NCI-H146 treated with DMSO at 0.1 percent for 48 hours (cell line): ENCODE measurements at regions not wholly inside any gene's neighbourhood (a gene's known extent, or its start where the extent isn't known, plus 50 kb on each side); places are given as distances from the start of the nearest gene placed in this dataset.

Source experiments
- DNase-seq: peaks from one replicate; lab custom pipeline; 2025; ENCODE audit not compliant: unreplicated experiment; lab: John Stamatoyannopoulos, UW

DNA sequence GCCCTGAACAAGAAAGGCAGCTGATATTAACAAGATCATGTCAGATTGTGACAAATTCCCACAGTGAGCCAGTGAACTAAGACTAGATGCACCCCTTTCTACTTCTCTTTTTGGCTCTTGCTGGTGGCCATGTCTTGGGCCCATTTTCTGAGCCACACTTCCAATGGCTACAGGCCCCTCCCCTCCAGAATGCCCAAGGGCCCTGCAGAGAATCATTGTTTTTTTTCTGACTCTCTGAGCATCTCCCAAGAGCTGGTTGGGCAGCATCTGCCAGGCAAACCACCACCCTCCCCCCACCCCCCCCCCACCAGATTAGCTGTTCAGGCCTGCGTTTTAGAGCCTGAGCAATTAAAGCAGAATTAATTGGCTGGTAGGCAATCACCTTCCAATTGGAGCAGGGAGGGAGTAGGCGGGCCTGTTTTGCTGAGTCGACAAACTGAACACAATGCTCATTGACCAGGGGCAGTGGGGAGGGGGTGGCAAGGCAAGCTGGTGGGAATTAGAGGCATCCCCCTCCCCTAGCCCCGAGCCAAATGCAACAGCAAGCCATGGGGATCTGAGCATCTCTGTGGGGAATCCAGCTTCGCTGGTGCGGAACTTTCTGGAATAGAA is 541.4 kb downstream of the MN1 start:
- DNase-seq = no peak

DNA sequence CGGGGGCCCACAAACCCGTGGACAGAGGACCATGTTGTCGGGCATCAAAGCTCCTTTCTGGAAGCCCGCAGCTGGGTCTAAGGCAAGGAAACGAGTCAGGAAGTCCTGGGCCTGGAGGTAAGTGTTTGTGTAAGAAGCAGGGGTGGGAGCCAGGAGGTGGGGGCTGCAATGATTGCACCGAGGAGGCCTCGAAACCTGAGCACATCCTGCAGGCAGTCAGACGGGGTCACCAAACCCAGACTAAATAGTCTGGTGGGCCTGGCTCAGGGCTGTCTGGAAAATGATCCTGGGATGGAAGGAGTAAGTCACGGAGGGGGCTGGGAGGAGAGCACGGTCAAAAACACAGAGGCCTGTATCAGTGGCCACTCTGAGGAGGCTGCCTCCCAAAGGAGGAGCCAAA is 539.2 kb downstream of the MN1 start:
- no peak for DNase-seq

DNA sequence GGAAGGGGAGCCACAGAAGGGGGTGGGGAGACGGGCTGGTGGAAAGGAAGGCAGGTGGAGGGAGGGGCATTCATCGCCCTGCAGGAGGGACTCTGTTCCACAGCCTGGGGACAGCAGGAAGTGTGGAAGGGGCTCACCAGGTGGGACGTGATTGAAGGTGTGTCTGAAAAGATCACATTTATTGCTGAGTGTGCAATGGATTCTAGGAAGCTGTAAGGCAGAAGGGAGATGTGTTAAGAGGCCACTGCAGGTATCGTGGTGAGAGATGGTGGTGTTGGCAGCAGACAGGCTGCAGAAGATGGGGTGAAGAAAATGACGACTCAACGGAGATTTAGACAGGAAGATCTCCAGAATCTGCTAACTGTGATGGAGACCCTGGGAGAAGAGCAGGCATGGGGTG is 537.4 kb downstream of the MN1 start:
- no peak for DNase-seq

DNA sequence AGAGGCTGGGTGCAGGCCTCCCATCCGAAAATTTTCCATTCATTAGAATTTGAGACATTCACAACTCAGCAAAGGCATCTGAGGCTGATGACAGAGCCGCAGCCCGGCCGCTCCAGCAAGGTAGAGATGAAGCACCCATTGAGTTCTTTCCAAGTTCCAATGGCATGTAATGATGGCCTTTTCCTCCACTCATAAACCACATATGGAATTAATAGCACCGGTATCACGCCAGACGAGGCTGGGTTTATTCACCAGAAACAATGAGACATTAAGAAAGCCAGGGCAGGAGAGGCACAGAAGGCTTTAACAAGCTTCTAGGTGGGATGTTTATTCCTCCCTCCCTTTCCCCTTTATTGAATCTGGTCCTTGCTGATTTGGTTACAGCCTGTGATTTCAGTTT is 534.4 kb downstream of the MN1 start:
- no peak for DNase-seq

DNA sequence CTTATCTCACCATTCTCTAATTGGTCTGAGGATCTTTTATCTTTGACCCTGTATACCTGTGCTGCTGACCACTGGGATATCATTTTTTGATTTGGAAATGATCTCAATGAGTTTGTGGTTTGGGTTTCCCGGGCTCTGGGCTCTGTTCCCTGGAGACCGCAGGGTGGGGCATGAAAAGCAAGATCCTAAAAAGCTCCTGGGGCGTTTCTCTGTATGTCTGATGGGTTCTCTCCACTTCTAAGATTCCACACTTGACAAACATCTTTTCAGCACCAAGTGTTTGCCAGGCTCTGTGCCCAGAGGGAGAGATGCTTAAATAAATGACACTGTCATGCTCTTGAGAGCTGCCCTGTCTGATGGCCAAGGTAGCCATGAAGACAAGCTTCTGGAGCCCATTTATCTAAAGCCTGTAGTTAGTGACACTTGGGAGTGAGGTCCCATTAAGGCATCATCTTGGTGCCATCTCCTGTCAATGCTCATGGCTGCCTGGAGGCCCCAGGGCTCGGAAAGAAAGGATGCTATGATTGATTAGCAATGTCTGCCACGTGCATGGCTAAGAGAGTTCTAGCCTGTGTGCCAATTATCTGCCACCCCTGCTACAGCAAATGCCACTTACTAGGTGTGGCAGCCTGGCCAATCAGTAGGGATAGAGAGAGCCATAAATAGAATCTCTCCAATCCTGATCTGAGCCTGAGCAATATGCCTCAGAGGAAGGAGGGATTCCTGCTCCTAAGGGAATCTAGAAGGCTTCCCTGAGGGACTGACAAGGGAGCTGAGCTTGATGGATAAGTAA is 531.6 kb downstream of the MN1 start:
- DNase-seq = no peak

DNA sequence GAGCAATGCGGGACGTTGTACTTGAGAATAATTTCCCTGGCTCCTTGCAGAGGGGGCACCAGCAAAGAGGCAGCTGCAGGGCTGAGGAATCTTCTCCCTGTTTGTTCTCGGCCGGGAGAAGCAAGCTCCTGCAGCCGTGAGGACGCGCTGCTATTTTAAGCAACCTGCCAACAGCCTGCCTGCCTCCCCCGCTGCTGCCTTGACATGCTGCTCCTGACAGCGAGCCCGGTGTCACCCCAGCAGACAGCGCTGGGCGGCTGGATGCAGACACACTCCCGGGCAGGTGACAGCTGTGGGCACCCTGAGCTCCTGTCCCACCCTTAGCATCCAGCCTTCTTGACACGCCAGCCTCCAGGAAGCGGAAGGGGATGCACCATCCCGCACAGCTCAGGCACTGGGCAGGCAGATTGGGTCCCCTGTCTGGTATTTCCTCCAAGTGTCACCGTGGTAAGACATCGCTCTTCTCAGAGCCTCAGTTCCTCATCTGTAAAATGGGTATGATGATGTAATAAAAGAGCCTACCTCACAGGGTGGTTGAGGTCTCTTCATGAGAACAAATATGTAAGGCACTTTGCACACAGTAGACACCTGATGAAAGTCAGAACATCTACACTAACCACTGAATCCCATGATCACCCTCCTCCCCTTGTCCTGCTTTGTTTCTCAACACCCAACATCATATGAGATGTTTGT is 530.6 kb downstream of the MN1 start:
- DNase-seq = no peak

DNA sequence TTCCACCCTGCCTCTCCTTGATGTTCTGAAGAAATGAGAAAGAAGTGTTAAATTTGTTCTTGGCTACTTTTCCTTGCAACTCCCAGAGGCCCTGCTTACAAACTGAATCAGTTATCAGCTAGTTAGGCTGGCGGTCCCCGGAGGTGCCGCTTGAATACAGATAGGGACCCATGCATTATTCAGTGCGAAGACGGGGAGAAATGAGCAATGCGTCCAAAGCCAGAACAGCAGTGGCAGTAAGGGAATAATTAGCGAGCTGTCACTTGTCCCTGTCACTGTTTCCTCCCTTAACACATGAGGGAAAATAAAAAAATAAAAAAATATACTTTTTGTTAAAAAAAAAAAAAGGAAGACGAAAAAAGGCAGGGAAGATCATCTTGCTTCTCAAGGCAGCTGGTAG is 528.1 kb downstream of the MN1 start:
- no peak for DNase-seq

DNA sequence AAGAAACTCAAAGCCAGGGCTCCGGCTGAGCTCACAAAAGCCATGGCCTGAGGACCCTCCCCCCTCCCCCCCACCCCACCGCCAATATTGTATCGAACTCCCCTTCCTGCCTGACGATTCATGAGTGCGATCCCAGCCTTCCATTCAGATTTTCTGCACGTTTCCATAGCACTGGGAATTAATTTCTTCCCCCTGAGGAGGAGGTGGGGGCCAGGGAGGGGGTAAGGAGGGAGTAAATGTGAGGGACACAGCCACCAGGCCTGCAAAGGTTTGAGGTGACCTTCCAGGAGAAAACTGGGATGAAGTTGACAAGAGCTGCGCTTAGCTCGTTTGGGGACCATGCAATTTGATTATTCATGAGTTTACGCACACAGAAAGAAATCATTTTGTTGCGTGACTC is 527.7 kb downstream of the MN1 start:
- no peak for DNase-seq

DNA sequence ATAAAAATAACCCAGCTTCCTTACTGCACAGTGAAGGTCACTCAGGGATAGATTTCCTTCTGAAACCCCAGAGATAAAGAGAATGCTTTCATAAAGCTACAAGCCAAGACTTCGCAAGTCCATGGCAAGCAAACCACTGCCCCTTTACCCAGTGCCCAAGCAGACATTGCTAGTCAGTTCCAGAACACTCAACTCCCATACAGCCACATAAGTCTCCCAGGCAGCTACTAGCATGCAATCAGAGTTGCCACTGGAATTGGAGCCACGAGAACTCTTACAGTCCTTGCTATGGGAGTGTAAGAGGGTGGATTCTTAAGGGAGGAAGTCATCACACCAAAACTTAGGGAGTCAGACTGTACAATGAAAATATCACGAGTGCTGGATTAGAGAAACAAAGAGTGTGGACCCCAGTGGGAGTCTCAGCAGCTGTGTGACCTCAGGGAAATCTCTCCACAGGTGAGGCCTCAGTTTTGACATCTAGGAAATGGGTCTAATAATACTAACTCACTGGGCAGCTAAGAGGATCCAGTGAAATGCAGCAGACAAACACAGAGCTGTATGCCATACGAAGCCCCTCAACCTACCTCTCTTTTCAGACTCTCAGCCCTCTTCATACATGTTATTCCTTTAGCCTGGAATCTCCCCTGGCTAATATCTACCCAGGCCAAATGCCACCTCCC is 526.6 kb downstream of the MN1 start:
- DNase-seq = no peak

DNA sequence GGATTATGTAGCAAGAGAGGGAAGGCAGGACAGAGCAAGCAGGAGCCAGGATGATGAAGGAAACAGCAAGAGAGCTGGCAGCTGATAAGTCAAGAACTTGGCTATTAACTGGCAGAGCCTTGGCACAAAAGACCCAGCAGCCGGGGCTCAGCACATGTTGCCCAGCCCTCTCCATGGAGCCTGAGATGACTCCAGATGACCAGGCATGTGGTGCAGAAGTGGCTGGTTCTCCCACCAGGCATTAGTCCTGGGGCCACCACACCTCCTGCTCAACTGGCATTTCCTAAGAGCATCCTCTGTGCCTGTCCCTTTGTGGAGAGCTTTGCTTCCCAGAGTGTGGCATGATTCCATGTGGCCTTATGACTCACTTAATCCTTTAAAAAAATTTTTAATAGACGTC is 522.6 kb downstream of the MN1 start:
- no peak for DNase-seq

DNA sequence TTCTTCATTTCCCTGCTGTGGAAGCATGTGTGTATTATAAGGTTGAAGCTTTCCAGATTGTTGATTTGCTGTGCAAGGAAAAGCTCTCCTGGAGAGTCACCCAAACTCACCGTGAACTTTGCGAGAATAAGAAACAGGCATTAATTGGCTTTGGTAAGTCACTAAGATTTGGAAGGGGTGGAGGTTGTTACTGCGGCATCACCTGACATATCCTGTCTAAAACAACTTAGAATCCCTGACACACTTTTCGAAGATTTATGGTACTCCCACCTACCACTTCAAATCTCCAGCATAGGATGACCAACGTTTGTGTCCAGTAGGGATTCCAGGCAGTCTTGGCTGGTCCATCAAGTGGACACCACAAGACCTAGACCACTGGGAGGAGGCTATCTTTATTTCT is 518.3 kb downstream of the MN1 start:
- no peak for DNase-seq

DNA sequence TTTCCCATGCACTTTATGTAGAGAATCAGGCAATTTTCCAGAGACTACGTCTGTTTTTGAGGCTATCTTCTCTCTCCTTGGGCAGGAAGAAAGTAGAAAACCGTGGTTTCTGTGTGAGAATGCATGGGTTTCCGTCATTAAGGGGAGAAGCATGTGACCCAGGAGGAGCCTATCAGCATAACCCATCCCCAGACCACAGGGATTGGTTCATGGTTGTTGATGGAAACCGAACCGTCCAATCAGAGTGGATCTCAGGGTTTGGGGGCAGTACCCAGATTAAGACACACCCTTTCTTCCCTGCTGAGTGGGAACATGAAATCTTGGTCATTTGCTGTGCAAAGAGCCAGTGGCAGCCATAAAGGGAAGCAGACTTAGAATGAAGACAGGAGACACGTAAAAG is 517.8 kb downstream of the MN1 start:
- DNase-seq = no peak

DNA sequence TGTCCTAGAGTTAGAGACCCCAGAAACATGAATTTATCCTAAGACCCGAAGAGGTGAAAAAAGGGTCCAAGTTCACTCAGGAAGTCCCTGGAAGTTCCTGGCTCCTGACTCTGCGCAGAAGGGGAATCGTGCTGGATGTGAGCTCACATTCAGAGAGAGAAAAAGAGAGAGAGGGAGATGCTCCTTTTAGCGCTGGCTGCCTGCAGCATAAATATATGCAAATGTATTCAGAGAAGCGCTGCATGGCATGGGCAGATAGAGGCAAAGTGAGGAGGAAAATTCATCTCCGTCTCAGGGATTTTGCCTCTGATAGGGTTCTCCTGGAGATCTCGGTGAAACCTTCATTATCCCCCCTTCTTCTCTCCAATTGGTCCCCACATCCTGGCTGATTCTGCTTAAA is 517.2 kb downstream of the MN1 start:
- no peak for DNase-seq

DNA sequence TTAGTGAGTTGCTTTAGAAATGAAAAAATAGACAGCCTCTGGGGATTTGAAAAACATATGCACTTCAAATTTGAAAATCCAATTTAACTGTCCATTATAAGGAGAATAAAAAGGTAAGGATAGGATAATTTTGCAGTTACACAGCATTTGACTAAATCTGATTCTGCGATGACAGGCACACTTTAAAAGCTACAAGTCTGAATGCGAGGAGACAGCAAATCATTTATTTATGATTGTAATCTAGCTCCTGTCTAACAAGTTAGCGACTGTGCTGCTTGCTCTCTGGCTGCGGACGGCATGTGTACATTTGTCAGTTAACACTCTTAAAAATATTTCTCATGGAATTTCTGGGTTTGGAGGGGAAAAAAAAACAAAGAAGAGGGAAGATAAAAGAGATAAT is 514.8 kb downstream of the MN1 start:
- DNase-seq = no peak

DNA sequence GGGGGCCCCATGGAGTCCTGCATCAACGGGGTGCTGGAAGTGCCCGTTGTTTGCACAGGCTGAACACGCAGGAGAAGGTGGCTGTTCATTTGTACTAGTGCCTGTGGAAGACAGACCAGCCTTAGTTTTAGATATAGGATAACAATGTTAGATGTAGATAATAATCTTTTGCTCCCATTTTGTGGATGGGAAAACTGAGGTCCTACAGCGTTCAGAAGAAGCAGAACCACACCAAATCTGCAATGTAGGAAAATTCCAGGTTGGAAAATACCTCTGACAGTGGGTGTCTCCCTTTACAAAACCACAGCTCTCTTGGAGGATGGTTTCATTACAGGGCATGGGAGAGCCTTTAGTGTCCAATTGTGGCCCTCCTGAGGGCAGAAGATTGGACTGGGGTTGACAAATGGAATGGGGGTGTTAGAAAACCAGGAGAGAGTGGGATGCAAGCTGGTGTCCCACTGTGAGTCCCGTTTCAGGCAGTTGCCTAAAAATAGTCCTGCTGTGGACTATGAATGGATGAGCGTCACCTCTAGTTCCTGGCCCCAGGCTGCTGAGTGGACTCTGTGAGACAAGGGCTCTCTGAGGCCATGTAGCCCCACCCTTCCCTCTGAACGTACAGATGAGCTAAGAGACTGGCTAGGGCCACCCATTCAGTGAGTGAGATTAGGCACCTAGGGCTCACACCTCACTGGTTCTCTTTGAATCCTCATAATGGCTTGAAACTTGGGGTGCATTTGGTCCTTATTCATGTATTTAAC is 508.8 kb downstream of the MN1 start:
- DNase-seq = no peak

DNA sequence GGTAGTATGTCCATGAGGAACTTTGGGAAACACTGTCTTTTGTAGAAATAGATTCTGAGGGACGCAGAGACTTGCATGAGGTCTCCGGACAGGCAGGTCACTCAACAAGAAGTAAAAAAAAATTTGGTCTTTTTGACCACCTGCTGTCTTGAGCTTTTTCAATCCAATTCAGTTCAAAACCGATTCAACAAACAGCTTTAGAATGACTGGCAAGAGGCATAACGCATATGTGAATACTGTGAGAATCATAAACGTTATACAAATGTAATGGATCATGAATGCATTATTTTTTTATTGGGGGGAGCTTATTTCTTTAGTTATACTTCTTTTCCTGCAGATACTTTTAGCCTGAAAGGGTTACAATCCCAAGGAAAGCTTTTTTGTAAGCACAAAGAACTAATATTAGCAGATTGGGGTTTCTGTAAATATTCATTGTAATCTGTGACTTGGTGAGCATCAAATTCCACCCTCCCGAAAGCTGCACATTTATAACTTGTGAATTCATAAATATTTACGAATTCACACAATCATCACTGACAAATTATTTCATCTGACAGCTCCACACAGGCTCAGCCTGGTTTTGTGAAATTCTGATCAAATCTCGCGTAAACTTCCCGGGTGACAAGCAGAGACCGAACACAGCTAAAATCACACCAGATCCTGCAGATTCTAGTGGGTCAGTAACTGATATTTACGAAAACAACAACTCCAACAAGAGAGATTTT is 507.7 kb downstream of the MN1 start:
- no peak for DNase-seq

DNA sequence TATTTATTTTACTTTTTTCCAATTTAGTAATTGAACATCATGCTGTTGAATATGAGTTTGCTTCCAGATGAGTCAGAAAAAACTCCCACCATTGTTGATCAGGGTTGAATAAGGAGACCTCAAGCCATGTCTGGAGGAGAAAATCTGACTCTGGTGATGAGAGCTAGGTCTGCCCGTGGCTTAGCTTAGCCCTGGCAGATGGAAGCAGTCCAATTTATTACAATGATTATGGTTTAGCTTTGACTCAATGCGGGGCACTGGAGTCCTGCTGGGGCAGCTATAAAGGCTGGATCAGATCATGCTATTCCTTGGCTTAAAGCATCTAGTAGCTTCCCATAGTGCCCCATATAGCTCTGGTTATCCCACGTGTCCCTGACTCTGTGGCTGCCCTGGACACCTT is 506.5 kb downstream of the MN1 start:
- no peak for DNase-seq

DNA sequence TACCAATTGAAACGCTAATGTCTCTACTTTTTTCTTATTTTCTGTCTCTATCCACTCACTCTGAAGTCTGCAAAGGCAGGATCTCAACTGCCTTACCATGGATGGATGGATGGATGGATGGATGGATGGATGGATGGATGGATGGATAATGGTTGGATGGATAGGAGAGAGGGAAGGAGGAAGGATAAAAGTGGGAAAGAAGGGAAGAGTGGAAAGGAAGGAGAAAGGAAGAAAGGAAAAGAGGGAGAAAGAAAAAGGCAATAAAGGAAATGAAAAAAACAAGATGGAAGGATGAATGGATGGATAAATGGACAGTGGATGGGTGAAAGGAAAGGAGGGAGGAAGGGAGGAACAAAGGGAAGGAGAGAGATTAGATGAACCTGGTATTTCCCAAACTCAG is 506.0 kb downstream of the MN1 start:
- DNase-seq = no peak

DNA sequence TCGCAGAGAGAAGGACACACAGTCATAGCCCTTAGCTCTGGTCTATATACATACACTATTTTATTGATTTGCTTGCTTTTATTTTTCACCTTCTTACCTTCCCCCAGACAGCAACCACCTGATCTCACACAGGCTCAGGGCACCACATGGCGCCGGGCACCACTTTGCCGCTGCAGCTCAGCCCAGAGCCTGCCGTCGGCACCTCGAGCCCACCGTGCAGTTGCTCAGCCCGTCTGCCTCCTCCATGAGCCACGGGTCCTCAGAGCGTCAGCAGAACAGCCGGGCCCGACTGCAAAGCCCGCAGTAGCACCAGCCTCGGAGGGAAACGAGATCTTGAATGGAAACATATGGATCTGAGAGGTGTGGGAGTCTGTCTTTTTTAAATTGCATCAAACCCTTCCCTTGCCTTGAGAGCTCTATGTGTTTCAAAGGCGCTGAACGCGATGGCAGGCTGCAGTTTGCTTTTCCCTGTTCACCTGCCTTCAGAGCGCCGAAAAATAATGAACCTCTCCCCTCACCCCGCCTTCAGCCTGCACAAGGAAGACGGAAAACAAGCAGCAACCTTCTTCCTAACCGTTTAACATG is 505.4 kb downstream of the MN1 start:
- DNase-seq = no peak

DNA sequence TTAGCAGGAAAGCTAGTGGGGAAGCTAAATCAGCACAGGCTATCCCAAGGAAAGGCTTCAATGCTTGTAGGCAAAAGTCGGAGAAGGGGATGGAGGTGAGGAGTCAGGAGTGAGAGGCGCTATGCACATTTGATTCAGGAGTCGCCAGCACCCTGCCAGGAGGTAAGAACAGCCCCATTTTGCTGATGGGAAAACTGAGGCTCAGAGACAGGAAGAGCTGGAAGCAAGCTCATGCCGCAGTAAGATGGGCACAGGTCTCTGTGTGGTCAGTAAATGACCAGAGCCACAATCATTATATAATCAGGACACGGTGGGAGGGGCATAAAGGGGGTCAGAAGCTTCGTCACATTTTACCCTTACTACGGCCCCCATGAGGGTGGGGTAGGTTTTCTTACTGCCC is 504.4 kb downstream of the MN1 start:
- no peak for DNase-seq
